SU-DHL-6 (cell line): ENCODE measurements at regions not wholly inside any gene's neighbourhood (a gene's known extent, or its start where the extent isn't known, plus 50 kb on each side); places are given as distances from the start of the nearest gene placed in this dataset.

Experiments used
- CTCF ChIP-seq: fragments of 200-600 bp; sonication (generic); IDR thresholded peaks from one replicate; pipeline ENCODE4 v1.5.1; 2017; ENCODE audit warnings: antibody characterized with exemption, mild to moderate bottlenecking, low read length, moderate library complexity; ENCODE audit not compliant: insufficient read depth, poor library complexity, severe bottlenecking
- EZH2phosphoT487 ChIP-seq: fragments of 200-600 bp; sonication (generic), shearing (Covaris generic); conservative IDR thresholded peaks from 2 replicates; pipeline ENCODE4 v1.6.1; 2018; ENCODE audit warnings: mild to moderate bottlenecking, antibody characterized with exemption, low read length, moderate library complexity, mixed read lengths

GRCh38 chr13:73932091-73932490 lies 202.1 kb downstream of the KLF12 start:
- TF ChIP-seq CTCF = no peak
- TF ChIP-seq EZH2phosphoT487 = no peak
